NT2/D1 (cell line): ENCODE measurements at regions not wholly inside any gene's neighbourhood (a gene's known extent, or its start where the extent isn't known, plus 50 kb on each side); places are given as distances from the start of the nearest gene placed in this dataset.
"Not testable (repeated sequence)": the region's sequence is repeated elsewhere in the genome, so short reads cannot be mapped to it uniquely, and the experiment has no call there.

Experiments
- SUZ12 ChIP-seq: IDR thresholded peaks from 2 replicates; pipeline ENCODE4 v1.6.1; 2011; ENCODE audit not compliant: insufficient read length, insufficient read depth; ENCODE audit errors: extremely low read depth
- YY1 ChIP-seq: IDR thresholded peaks from 2 replicates; pipeline ENCODE4 v1.6.1; 2011; ENCODE audit not compliant: insufficient read length, insufficient read depth

DNA sequence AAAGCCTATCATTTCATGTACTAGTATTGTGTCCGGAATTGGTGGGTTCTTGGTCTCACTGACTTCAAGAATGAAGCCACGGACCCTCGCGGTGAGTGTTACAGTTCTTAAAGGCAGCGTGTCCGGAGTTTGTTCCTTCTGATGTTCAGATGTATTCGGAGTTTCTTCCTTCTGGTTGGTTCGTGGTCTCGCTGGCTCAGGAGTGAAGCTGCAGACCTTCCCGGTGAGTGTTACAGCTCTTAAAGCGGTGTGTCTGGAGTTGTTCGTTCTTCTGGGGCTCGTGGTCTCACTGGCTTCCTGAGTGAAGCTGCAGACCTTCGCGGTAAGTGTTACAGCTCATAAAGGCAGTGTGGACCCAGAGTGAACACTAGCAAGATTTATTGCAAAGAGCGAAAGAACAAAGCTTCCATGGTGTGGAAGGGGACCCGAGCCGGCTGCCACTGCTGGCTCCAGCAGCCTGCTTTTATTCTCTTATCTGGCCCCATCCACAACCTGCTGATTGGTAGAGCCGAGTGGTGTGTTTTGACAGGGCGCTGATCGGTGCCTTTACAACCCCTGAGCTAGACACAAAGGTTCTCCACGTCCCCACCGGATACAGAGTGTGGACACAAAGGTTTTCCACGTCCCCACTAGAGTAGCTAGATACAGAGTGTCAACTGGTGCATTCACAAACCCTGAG lies 341.5 kb downstream of the RFPL4B start:
- not testable (repeated sequence) for TF ChIP-seq YY1, SUZ12
